ENCODE measurements at regions not wholly inside any gene's neighbourhood (a gene's known extent, or its start where the extent isn't known, plus 50 kb on each side); places are given as distances from the start of the nearest gene placed in this dataset.

DNA sequence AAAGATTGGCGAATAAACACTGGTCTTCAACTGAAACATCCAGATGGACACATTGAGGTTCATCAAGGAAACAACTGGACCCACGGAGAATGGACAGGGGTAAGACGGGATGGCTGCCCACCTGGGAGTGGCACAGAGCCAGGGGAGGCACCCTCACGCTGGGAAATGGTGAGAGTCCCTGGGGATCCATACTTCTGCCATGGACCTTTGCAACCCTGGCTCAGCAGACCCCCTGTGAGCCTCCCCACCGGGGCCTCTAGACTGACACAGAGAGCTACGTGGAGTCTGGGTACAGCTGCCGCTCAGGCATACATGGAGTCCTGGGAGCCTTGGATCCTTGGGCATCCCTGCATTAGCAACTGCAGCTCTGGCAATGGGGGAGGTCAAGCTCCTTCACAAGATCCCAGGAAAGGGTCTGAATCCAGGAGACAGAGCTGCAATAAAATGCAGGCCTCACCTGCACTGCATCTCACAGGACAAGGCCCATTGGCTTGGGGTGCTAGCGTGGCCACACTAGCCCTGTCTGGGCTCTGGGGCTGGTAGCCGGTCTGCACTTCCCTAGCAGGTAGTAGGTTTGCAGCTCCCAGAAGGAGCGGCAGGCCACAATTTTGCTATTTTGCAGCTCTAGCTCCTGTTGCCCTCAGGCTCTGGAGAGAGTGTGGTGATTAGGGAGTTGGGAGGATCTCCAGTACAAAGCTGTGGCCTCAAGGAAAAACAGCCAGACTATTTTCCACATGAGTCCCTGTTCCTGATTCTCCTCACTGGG is 496.4 kb upstream of the LRRC4C start:
- H3K9me3 Mint-ChIP-seq = peaks cover 10% of the 10 kb centered on the region
- no peak overlapping the region for H3K27ac Mint-ChIP-seq
- CTCF ChIA-PET = no interaction called here
- no peak for DNase-seq
- H3K4me1 Mint-ChIP-seq (ENCODE audit: low read depth) = no peaks in the 10 kb centered on the region
- H3K4me3 Mint-ChIP-seq = no peak overlapping the region
- intact Hi-C loops (cut with micrococcal nuclease) = no loop called here
- no peaks in the 10 kb centered on the region for H3K27me3 Mint-ChIP-seq (ENCODE audit: low read depth)
- H3K36me3 Mint-ChIP-seq (ENCODE audit: low read depth) = no peaks in the 10 kb centered on the region

- Mint-ChIP-seq H3K36me3 (ENCODE audit: low read depth) (no peaks in the 10 kb centered on the region), H3K9me3 (peaks cover 17% of the 10 kb centered on the region), H3K4me1 (ENCODE audit: low read depth) (no peaks in the 10 kb centered on the region), H3K4me3 (no peak overlapping the region), H3K27me3 (ENCODE audit: low read depth) (no peaks in the 10 kb centered on the region), H3K27ac (no peak overlapping the region)
- no peak for DNase-seq
- CTCF ChIA-PET = no interaction called here
- intact Hi-C loops (cut with micrococcal nuclease) = no loop called here
These were observed 504.0 kb upstream of the LRRC4C start for GRCh38 chr11:41963406-41963805.

DNA sequence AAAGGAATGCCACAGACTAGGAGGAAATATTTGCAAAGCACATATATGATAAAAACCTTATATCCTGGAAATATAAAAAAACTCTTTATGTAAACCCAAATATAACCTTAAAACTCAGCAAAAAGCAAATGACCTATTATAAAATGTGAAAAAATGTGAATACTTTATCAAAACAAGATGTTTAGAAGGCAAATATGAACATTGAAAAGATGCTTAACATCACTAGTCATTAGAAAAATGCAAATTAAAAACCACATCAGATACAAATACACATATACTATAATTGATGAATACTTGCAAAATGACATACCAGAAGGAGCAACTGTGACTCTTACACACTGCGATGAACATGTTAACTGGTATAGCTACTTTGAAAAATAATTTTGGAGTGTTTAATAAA is 511.2 kb upstream of the LRRC4C start:
- CTCF ChIA-PET = no interaction called here
- Mint-ChIP-seq H3K4me1 (ENCODE audit: low read depth) (no peaks in the 10 kb centered on the region), H3K27me3 (ENCODE audit: low read depth) (no peaks in the 10 kb centered on the region), H3K27ac (no peak overlapping the region), H3K9me3 (peaks cover 12% of the 10 kb centered on the region), H3K4me3 (no peak overlapping the region), H3K36me3 (ENCODE audit: low read depth) (no peaks in the 10 kb centered on the region)
- intact Hi-C loops (cut with micrococcal nuclease) = no loop called here
- no peak for DNase-seq

GRCh38 chr11:41971592-41971991 is 512.1 kb upstream of the LRRC4C start:
- H3K4me3 Mint-ChIP-seq = no peak overlapping the region

GRCh38 chr11:41978945-41979344 is 519.5 kb upstream of the LRRC4C start:
- peaks cover 11% of the 10 kb centered on the region for H3K9me3 Mint-ChIP-seq

More at GRCh38 chr11:41971592-41971991, 512.1 kb upstream of the LRRC4C start:
- no peak for DNase-seq
- no peaks in the 10 kb centered on the region for H3K27me3 Mint-ChIP-seq (ENCODE audit: low read depth)
- H3K4me1 Mint-ChIP-seq (ENCODE audit: low read depth) = no peaks in the 10 kb centered on the region
- intact Hi-C loops (cut with micrococcal nuclease) = no loop called here
- no peaks in the 10 kb centered on the region for H3K36me3 Mint-ChIP-seq (ENCODE audit: low read depth)
- no peak overlapping the region for H3K27ac Mint-ChIP-seq
- CTCF ChIA-PET = no interaction called here
- H3K9me3 Mint-ChIP-seq = peaks cover 11% of the 10 kb centered on the region

GRCh38 chr11:41980741-41981140 is 521.3 kb upstream of the LRRC4C start:
- Mint-ChIP-seq H3K27me3 (ENCODE audit: low read depth) (no peaks in the 10 kb centered on the region), H3K36me3 (ENCODE audit: low read depth) (no peaks in the 10 kb centered on the region), H3K27ac (no peak overlapping the region), H3K9me3 (peaks cover 7% of the 10 kb centered on the region), H3K4me3 (no peak overlapping the region), H3K4me1 (ENCODE audit: low read depth) (no peaks in the 10 kb centered on the region)
- intact Hi-C loops (cut with micrococcal nuclease) = no loop called here
- CTCF ChIA-PET = no interaction called here
- no peak for DNase-seq

More at GRCh38 chr11:41978945-41979344, 519.5 kb upstream of the LRRC4C start:
- no peak overlapping the region for H3K4me3 Mint-ChIP-seq
- intact Hi-C loops (cut with micrococcal nuclease) = no loop called here
- no peaks in the 10 kb centered on the region for H3K36me3 Mint-ChIP-seq (ENCODE audit: low read depth)
- H3K27ac Mint-ChIP-seq = no peak overlapping the region
- no peaks in the 10 kb centered on the region for H3K27me3 Mint-ChIP-seq (ENCODE audit: low read depth)
- no peak for DNase-seq
- H3K4me1 Mint-ChIP-seq (ENCODE audit: low read depth) = no peaks in the 10 kb centered on the region
- CTCF ChIA-PET = no interaction called here

GRCh38 chr11:41982276-41982675 is 522.8 kb upstream of the LRRC4C start:
- Mint-ChIP-seq H3K4me3 (no peak overlapping the region), H3K36me3 (ENCODE audit: low read depth) (no peaks in the 10 kb centered on the region), H3K27me3 (ENCODE audit: low read depth) (no peaks in the 10 kb centered on the region), H3K4me1 (ENCODE audit: low read depth) (no peaks in the 10 kb centered on the region), H3K27ac (no peak overlapping the region), H3K9me3 (peaks cover 7% of the 10 kb centered on the region)
- DNase-seq = no peak
- intact Hi-C loops (cut with micrococcal nuclease) = no loop called here
- CTCF ChIA-PET = no interaction called here

GRCh38 chr11:41982975-41983374 is 523.5 kb upstream of the LRRC4C start:
- H3K9me3 Mint-ChIP-seq = peaks cover 9% of the 10 kb centered on the region
- CTCF ChIA-PET = no interaction called here
- DNase-seq = no peak
- H3K27ac Mint-ChIP-seq = no peak overlapping the region
- H3K4me1 Mint-ChIP-seq (ENCODE audit: low read depth) = no peaks in the 10 kb centered on the region
- H3K4me3 Mint-ChIP-seq = no peak overlapping the region
- H3K27me3 Mint-ChIP-seq (ENCODE audit: low read depth) = no peaks in the 10 kb centered on the region
- H3K36me3 Mint-ChIP-seq (ENCODE audit: low read depth) = no peaks in the 10 kb centered on the region
- intact Hi-C loops (cut with micrococcal nuclease) = no loop called here

- no peak overlapping the region for H3K27ac Mint-ChIP-seq
- no peaks in the 10 kb centered on the region for H3K36me3 Mint-ChIP-seq (ENCODE audit: low read depth)
- CTCF ChIA-PET = no interaction called here
- intact Hi-C loops (cut with micrococcal nuclease) = no loop called here
- no peaks in the 10 kb centered on the region for H3K4me1 Mint-ChIP-seq (ENCODE audit: low read depth)
- H3K9me3 Mint-ChIP-seq = peaks cover 9% of the 10 kb centered on the region
- H3K27me3 Mint-ChIP-seq (ENCODE audit: low read depth) = no peaks in the 10 kb centered on the region
- no peak overlapping the region for H3K4me3 Mint-ChIP-seq
- DNase-seq = no peak
These were observed 524.0 kb upstream of the LRRC4C start for GRCh38 chr11:41983475-41983874.

DNA sequence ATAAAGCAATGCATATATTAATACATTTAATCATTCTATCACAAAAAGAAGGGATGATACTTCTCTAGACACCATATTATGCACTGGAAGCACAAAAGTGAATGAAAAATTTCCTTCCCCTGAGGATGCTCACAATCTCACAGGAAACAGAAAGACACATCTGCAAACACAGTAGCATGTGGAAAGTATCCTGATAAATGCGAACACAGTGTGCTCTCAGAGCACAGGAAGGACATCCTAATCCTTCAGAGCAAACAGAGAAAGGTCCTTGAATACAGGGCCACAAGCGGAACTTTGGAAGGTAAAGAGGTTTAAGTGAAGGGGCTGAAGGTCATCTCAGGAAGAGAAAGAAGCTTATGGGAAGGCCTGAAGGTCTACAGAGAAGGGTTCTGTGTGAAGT is 524.6 kb upstream of the LRRC4C start:
- DNase-seq = no peak
- H3K27me3 Mint-ChIP-seq (ENCODE audit: low read depth) = no peaks in the 10 kb centered on the region
- H3K4me3 Mint-ChIP-seq = no peak overlapping the region
- CTCF ChIA-PET = no interaction called here
- peaks cover 7% of the 10 kb centered on the region for H3K9me3 Mint-ChIP-seq
- H3K27ac Mint-ChIP-seq = no peak overlapping the region
- intact Hi-C loops (cut with micrococcal nuclease) = no loop called here
- H3K4me1 Mint-ChIP-seq (ENCODE audit: low read depth) = no peaks in the 10 kb centered on the region
- H3K36me3 Mint-ChIP-seq (ENCODE audit: low read depth) = no peaks in the 10 kb centered on the region

- Mint-ChIP-seq H3K27ac (no peak overlapping the region), H3K4me1 (ENCODE audit: low read depth) (no peaks in the 10 kb centered on the region), H3K9me3 (peaks cover 6% of the 10 kb centered on the region), H3K27me3 (ENCODE audit: low read depth) (no peaks in the 10 kb centered on the region), H3K4me3 (no peak overlapping the region), H3K36me3 (ENCODE audit: low read depth) (no peaks in the 10 kb centered on the region)
- intact Hi-C loops (cut with micrococcal nuclease) = no loop called here
- DNase-seq = no peak
- CTCF ChIA-PET = no interaction called here
These were observed 526.3 kb upstream of the LRRC4C start for GRCh38 chr11:41985799-41986198.

- CTCF ChIA-PET = no interaction called here
- peaks cover 2% of the 10 kb centered on the region for H3K9me3 Mint-ChIP-seq
- no peak overlapping the region for H3K4me3 Mint-ChIP-seq
- H3K4me1 Mint-ChIP-seq (ENCODE audit: low read depth) = no peaks in the 10 kb centered on the region
- intact Hi-C loops (cut with micrococcal nuclease) = no loop called here
- no peak overlapping the region for H3K27ac Mint-ChIP-seq
- H3K27me3 Mint-ChIP-seq (ENCODE audit: low read depth) = no peaks in the 10 kb centered on the region
- no peaks in the 10 kb centered on the region for H3K36me3 Mint-ChIP-seq (ENCODE audit: low read depth)
- no peak for DNase-seq
These were observed 529.6 kb upstream of the LRRC4C start for GRCh38 chr11:41988951-41989572.

DNA sequence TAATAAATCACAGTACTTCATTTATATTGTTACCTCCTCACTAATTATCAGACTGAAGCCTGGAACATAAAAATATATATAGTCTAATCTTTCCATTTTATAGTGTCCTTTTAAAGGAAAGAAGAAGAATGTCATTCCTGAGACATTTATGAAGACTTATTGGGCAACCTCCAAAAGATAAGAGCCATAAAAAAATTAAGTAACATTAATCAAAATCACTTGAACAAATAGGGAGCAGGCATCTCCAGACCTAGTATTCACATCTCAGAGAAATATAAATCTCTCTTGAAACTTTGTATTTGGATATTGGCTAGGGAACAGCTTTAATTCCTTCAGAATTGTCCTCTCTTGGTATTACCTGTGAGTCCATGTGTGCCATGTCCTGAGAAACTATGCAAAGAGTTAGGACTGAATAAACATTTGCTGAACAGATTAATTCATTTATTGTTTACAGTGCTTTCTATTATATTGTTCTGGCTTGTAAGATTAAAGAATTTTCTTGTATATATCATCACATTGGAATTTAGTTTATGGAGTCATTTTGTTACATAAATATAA is 530.5 kb upstream of the LRRC4C start:
- peaks cover 2% of the 10 kb centered on the region for H3K9me3 Mint-ChIP-seq
- no peak overlapping the region for H3K27ac Mint-ChIP-seq
- CTCF ChIA-PET = no interaction called here
- no peak overlapping the region for H3K4me3 Mint-ChIP-seq
- intact Hi-C loops (cut with micrococcal nuclease) = no loop called here
- H3K27me3 Mint-ChIP-seq (ENCODE audit: low read depth) = no peaks in the 10 kb centered on the region
- no peak for DNase-seq
- no peaks in the 10 kb centered on the region for H3K36me3 Mint-ChIP-seq (ENCODE audit: low read depth)
- no peaks in the 10 kb centered on the region for H3K4me1 Mint-ChIP-seq (ENCODE audit: low read depth)
